ENCODE measurements at regions not wholly inside any gene's neighbourhood (a gene's known extent, or its start where the extent isn't known, plus 50 kb on each side); places are given as distances from the start of the nearest gene placed in this dataset.

GRCh38 chr3:157586293-157586692 is 83.1 kb upstream of the VEPH1 start:
- no peak for TF ChIP-seq ZNF274 (IDR thresholded peaks at IDR 0.05; ENCODE audit: low read depth, low read length)
- TF ChIP-seq YY1 (IDR thresholded peaks at IDR 0.05; ENCODE audit: insufficient read depth, insufficient read length) = no peak

Measured in NT2/D1 (cell line).